ENCODE measurements at regions not wholly inside any gene's neighbourhood (a gene's known extent, or its start where the extent isn't known, plus 50 kb on each side); places are given as distances from the start of the nearest gene placed in this dataset.

DNA sequence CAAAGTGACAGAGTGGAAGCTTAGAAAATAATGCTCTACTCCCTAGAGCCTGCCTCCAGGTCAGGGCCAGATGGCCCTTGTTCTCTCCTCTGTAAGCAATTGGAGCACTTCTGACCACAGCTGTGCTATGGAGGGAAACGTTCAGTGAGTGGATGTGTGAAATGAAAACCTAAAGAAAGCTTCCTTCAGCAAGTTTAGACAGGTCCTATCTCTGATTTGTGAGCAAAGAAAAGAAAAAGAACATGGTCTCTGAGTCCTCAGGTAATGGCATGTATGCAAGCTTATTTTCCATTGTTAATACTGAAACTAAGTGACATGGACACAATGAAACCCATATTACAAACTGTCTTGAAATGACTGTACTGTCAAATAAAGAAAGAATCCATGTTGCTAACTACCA lies 1486.8 kb downstream of the EFNB2 start:
- no peak for DNase-seq (ENCODE audit: low read depth)

DNA sequence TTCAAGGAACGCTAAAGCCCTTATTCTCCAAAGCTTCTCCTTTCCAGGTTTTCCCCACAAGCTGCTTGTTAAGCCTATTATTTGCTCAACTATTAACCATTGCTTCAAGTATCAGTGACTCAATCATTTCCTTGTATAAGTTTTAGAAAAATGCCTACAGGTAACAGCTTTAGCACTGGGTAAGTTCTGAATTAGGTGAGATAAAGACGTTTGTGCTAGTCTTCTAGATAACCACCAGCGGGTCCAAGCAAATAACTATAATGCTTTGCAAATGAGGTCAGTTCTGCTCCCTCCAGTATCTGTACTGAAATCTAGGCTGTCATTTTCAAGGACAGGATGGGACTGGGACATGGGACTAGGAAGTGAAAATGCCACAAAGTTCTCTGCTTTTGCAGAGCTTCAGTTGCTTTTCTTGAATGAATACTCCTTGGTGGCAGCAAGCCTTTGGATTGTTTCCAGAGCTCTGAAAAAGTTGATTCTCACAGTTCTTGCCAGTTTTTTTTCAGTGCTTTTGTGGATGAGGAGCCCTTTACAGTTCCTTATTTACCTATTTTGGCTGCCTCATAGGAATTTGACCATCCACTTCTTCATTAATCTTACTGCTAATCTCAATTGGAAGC lies 1487.7 kb downstream of the EFNB2 start:
- no peak for DNase-seq (ENCODE audit: low read depth)

DNA sequence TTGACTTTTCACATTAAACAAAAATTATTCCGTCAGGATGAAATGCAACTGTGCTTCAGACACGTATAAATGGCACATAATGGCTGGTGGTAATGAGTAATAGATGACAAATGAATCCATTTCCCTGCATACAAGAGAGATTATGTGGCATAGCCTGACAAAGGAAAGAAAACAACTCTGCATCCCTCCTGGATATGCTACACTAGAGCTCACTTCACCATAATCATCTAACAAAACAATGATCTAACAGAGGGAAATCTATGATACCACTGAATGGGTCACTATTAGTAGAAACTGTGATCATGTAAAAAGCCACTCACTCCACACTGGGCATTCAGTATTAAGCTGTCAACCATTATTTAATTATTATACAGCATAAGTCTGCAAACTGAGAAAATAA lies 1498.4 kb downstream of the EFNB2 start:
- no peak for DNase-seq (ENCODE audit: low read depth)

DNA sequence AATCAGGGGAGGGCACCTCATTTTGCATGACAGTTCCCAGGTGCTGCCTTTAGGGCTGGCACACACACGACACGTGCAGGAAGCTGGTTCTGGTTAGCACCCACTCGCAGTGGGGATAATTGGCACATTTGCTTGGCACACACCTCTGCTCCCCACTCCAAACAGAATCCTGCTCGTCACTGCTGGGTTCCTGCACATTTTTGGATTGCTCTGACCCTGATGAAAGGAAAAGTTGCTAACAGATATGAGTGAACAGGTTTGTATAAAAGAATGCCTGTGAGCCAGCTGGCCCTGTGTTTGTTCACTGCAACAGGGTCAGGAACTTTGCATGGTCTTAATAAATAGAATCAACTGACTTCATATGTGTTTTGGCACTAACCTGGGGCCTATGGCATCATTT lies 1500.4 kb downstream of the EFNB2 start:
- no peak for DNase-seq (ENCODE audit: low read depth)

DNA sequence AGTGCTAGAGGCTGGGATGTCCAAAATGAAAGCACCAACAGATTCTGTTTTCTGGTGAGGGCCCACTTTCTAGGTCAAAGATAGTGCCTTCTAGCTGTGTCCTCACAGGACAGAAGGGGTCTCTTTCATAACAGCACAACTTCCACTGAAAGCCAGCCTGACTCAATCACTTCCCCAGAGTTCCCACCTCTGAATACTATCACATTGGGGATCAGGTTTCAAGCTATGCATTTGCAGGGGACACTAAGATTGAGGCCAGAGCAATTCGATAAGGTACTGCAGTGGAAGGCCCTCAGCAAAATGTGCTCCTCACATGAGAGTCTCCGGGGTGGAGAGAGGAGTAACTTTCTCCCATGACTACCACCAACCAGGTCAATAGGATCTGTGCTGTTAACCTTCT lies 1501.5 kb downstream of the EFNB2 start:
- DNase-seq (ENCODE audit: low read depth), result no peak

DNA sequence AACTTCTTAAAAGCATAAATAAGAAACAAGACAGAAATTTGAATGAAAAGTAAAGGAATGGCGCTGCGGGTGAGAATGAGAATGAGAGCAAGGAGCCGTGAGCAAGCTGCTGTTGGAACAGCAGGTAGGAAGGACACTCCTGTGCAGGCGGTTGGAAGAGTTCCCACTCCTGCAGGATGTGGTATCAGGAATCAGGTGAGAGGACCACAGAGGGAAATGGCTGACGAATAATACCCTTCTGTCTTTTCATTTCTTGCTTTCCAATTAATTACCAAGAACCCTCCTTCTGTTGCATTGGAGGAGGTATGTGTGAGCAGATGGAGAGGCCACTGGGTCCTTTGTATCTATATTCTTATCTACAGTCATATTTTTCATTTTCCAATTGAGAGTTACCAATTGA lies 1504.2 kb downstream of the EFNB2 start:
- DNase-seq (ENCODE audit: low read depth), result no peak

DNA sequence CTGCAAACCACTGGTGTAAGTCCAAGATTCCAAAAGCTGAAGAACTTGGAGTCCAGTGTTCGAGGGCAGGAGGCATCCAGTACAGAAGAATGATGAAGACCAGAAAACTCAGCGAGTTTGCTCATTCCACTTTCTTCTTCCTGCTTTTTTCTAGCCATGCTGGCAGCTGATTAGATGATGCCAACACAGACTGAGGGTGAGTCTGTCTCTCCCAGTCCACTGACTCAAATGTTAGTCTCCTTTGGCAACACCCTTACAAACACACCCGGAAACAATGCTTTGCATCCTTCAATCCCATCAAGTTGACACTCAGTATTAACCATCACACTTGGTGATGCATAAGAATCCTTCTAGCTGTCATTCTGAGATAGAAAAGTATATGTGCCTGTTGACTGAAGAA lies 1504.6 kb downstream of the EFNB2 start:
- no peak for DNase-seq (ENCODE audit: low read depth)

DNA sequence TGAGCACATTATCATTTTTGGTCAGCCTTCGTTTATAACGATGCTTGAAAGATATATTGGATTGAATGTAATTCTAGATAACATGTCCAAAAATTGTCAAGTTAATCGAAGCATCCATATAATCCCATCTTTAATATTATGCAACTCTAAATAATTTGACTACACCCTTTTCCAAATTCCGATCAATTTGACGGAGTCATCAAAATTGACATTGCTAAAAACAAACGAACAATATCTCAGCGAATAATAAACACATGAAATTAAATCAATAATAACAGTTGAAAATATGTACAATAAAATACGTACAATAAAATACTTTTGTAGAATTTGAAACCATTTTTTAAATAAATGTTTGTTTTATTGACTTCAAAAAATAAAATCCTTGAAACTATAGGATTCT lies 1516.4 kb downstream of the EFNB2 start:
- DNase-seq (ENCODE audit: low read depth), result no peak

DNA sequence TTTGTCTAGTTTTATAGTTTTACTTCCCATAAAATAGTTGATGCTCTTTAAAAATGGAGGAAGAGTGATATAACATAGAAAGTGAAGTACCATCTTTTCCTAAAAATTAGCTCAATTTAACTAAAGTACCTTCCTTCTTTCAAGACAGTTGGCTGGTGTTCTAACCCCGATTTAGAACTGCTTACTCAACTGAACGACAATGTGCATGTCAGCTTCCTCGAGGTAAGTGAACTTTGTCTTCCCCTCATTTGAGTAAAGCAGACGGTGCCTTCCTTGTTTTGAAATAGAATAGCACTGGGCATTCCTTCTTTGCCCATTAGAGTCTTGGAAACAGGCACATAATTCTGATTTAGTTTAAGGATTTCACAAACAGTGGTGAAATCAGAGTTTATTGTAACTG lies 1519.2 kb downstream of the EFNB2 start:
- no peak for DNase-seq (ENCODE audit: low read depth)

DNA sequence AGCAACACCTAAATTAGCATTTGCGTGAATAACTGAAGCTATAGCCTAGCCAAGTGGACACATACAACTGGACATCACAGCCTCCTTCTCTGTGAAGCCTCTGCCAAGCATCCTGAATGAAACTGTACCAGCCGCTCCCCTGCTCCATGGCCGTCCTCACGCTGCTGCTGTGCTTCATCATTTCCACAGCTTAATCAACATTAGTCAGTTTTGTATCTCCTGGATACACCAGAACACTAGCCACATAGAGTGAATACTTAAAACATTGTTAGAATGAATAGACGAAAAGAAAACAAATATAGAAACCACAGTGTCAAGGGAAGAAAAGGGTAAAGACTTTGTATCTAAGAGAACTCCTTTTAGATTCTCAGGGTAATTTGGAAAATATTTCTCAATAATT lies 1526.9 kb downstream of the EFNB2 start:
- no peak for DNase-seq (ENCODE audit: low read depth)

DNA sequence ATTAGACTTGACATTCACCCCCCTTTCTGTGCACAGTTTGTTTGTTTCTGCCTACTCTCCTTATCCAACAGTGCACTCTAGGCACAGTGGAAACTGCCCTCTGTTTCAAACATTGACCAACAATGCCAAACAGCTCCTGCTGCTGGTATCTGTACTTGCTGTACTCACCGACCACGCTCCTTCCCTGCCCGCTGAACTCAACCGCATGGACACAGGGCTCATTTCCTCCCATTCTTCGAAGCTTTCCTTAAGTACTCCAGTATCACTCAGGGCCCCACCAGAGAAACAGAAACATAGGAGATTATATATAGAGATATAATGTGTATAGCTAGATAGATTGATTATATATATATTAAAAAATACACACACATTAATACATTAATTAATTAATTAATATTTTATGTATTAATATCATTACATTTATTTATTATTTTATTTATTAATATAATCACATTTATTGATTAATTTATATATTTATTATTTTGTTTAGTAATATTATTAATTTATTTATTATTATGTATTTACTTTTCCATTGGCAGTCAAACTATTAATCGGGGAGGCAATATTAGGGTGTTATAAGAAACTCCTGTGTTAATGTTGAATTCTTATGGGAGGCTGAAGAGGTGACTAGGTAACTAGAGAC lies 1528.2 kb downstream of the EFNB2 start:
- DNase-seq (ENCODE audit: low read depth), result no peak

DNA sequence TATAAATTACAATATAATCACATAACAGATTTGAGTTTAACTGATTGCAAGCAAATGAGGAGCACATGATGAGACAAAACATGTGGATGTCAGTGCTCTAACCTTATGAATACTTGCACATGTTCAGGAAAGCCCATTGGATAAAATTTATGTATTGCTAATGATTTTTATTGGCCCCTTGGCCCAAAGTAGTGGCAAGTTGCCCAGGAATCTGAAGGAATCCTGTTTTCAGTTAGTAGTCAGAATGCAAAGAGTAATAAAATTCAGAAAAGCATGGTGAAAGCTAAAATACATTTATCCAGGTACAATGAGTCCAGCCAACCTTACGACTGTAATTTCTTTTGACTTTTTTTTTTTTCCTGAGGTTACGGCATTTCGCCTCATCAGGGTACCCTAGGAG lies 1539.4 kb downstream of the EFNB2 start:
- no peak for DNase-seq (ENCODE audit: low read depth)

DNA sequence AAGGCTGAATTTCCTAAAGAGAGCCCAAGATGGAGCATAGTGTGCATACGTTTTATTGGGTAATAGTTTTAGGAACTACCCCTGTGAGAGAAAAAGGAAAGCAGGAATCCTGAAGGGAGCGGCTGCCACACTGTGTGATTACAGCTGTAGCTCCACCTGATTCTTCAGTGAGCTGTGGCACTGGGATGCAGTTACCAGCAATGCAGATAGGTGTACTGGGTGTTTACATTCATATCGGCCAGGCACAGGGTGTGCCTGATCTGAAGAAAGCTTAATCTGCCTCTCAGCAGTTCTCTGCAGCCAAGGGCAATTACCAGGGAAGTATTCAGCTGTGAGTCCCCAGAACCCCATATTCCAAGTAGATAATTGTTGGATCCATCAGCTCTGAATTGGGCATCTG lies 1541.8 kb downstream of the EFNB2 start:
- DNase-seq (ENCODE audit: low read depth), result no peak

DNA sequence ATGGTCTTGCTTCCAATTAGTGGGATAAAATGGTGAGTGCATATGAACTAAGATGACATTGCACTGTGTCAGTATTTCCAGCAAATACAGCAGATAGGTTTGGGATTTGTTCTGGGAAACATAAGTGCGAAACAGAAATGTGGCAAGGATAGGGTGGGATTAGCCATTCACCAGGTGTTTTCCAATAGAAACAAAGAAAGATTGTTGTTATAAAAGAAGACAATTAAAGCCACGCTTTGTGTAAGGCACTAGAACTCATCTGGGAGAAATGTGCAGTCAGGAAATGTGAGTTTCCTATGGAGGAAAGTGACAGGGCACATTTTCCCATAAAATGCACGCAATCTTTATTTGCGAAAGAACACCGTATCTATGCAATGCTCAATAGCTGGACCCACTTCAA lies 1547.8 kb downstream of the EFNB2 start:
- DNase-seq (ENCODE audit: low read depth), result no peak

DNA sequence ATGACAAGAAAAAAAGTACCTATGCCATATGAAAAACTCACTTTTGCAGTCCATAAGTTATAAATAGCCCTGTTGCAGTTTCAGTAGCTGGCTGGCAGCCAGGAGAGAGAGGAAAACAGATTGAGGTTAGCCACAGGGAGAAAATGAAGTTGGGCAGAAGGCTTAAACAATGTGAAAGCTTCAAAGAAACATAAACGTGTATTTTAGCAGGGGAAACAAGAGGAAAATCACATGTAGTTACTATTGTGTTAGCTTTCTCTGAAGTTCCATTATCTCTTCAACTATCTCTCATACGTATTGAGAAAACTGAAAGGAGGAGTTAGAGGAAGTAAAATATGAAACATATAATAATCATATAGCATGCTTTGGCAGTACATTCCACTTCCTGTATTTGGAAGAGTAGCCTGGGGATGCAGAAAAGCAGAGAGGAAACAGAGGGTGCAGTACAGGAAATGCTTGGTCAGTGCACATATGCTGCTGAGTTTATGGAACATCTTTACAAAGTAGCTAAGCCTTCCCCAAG lies 1551.1 kb downstream of the EFNB2 start:
- DNase-seq (ENCODE audit: low read depth), result no peak

DNA sequence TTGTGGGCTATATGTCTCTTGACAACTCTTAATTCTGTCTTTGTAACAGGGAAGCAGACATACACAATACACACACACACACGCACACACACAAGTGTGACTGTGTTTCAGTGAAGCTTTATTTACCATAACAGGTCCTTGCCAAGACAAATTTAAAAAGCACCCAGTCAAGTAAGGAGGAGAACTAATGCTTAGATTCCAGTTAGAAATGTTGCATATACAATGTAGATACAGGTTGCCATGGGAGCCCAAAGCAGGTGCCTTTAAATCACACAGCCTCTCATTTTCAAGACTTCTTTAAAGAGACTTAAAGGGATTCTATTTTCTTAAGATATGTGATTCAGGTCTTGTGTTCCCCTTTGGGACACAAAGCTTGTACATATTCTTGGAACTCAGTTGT lies 1551.9 kb downstream of the EFNB2 start:
- no peak for DNase-seq (ENCODE audit: low read depth)

DNA sequence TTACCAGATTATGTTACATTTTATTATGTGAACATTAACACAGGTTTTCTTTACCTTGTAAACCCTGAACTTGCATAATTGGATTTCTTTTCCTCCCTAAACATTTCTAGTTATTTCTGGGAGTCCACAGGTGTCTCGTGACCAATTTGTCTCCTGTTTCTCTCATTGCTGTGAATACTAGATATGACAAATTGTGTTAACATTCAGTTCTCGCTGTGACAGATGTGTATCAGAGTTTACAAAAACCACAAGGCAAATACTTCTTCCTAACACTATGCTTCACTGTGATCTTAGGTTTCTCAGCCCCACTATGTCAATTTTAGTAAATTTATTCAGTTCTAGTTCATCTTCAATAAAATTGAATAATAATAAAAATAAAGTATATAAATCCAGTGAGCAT lies 1554.9 kb downstream of the EFNB2 start:
- no peak for DNase-seq (ENCODE audit: low read depth)

DNA sequence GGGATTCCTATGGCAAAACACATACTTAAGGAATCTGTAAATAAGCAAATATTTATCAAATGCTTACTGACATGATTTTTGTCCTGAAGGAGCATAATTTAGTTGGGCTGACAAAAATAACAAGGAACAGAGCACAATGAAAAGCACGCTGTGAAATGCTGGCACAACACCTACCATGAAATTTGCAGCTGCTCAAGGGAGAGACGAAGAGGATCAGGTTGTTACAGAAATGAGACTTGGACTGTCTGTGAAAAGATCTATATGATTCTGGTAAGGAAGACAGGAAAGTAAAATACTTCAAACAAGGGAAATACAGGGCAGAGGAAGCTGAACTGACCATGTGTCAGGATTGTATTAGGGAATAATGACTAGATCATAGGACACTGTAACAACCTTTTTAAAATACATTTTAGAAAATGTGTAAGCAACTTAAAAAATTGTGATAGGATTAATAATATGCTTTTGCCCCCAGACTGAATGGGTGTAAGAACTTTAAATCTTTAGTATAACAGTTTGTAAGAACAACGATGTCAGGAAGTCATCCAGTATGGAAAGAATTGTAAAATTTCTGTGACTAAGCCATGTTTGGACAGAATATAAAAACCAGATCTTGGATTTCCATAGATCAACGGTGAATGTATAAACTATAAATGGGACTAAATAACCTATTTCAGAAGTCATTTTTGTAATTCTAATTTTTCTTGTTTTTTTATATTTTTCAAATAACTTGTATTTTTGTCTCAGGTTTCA lies 1556.0 kb downstream of the EFNB2 start:
- DNase-seq (ENCODE audit: low read depth), result no peak

DNA sequence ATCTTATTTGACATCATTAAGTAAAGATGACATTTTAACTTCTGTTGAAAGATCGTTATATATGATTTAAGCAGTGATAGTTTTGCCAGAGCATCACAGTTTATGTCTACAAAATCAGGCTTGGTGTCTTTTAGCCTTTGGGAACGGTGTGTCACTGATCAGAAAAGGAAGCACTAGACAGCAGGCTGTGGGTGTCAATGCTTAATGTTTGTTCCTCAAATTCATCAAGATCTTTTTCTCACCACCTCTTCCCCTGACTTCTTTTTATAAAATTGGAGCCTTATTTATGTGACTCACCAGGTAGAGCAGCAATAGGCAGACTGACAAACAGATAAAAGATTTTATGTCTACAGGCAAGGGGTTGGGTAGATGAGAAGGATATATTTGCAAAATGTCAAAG lies 1558.5 kb downstream of the EFNB2 start:
- DNase-seq (ENCODE audit: low read depth), result no peak

DNA sequence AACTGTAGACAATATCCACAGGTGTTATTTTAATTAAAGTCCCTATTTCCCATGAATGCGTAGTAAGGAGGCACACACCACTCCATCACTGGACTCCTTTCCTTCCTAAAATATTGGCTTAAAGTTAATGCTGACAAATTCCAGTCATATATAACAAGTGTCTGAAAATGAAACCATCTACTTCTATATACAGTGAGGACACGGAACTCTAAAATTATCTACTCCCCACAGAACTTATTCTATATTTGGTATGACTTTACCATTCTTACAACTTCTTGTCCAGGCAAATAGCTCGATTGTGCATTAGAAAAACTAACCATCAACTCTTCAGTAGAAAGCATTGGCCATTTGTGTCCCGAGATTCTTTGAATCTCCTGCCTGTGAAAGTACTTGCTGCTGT lies 1560.2 kb downstream of the EFNB2 start:
- no peak for DNase-seq (ENCODE audit: low read depth)

DNA sequence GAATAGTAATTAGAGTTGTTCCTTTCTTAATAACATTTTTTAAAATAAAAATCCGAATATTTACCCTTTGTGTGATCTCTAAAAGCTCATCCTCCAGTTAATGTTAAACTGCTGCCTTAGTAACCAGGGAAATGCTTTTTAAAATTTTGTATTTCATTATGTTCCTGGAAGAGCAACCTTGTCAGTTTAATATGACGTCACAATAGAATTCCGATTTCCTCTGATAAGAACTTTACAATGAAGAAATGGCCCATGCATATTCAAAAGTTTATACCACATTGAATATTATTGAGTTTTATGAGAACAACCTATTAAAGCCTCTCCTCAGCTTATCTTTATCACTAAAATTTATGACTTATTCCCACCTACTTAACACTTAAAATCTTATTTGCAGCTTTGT lies 1566.6 kb downstream of the EFNB2 start:
- no peak for DNase-seq (ENCODE audit: low read depth)

DNA sequence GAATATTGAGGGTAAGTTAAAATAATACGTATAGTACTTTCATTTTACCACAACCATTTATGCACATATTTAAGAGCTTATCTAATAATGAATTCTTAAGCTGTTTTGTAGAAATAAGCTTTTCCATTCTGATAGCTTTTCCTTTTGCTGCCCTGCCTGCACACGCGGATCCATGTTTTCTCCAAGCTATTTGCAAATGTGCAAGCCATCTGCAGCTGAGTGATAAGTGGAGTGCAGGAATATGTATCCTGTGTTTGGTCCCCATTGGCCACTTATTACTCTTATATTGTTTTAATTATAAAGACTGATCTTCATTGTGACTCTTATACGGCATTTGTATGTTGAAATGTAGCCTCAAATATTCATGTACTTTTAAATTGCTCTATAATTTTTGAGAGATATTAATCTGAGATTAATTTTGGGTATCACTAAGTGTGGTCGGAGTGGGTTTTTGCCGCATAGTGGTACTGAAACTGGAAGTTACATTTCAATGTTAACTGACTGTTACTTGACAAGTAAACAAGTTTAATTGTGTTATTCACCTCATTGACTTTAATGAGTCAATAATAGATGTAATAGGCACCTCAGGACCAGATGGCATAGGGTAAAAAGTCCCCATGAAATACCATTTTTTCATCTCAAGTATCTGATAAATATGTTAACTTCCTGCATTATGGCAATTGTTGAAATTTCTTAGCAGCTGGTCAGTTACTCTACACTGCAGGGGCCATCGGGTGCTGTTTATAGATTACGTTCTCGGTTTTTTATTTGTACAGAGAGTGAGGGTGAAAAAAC lies 1567.4 kb downstream of the EFNB2 start:
- no peak for DNase-seq (ENCODE audit: low read depth)

DNA sequence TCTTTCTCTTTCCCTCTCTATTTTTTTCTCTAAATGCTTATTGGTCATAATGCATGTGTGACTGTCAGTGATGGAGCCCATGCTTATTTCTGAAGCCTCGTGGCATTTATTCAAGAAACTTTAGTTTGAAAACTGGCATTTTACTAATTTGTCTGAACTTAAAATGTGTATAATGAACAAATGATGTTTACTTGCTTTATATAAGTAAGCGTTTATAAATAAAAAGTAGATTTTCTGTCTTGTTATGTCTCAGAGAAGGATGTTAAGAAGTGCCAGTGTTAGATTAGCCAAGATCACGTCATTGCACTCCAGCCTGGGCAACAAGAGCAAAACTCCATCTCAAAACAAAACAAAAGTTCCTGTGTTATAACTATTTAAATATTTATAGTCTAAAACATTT lies 1568.1 kb downstream of the EFNB2 start:
- DNase-seq (ENCODE audit: low read depth), result no peak

All from stimulated activated CD4-positive, alpha-beta T cell treated with anti-CD3 and anti-CD28 coated beads, Interleukin-2, amount 100 ng/mL, for 4 hours (primary cell).